GM11168 (cell line): ENCODE measurements at regions not wholly inside any gene's neighbourhood (a gene's known extent, or its start where the extent isn't known, plus 50 kb on each side); places are given as distances from the start of the nearest gene placed in this dataset.

Source experiments
- in situ Hi-C: fragments of 300-500 bp; cut with MboI; formaldehyde crosslinking; loops from one replicate; pipeline ENCODE4 v1.12.0; 2022; ENCODE audit warnings: low sequenced_read_pairs; ENCODE audit not compliant: unreplicated experiment

GRCh38 chr3:182240474-182240873, 528.7 kb downstream of the SOX2 start:
- in situ Hi-C loops: no loop called here

- in situ Hi-C loops: no loop called here
Measured at GRCh38 chr3:182241196-182241765, 529.6 kb downstream of the SOX2 start.

GRCh38 chr3:182241766-182242488, 530.2 kb downstream of the SOX2 start:
- in situ Hi-C loops: no loop called here

- in situ Hi-C loops: no loop called here
Measured at GRCh38 chr3:182242489-182242942, 530.8 kb downstream of the SOX2 start.

- in situ Hi-C loops: no loop called here
Measured at GRCh38 chr3:182243625-182244024, 531.9 kb downstream of the SOX2 start.

- in situ Hi-C loops: no loop called here
Measured at GRCh38 chr3:182244222-182244971, 532.7 kb downstream of the SOX2 start.

GRCh38 chr3:182245059-182245458, 533.3 kb downstream of the SOX2 start:
- in situ Hi-C loops: no loop called here

- in situ Hi-C loops: no loop called here
Measured at GRCh38 chr3:182246870-182247269, 535.1 kb downstream of the SOX2 start.

GRCh38 chr3:182248349-182248880, 536.7 kb downstream of the SOX2 start:
- in situ Hi-C loops: no loop called here

GRCh38 chr3:182252802-182253201, 540.5 kb upstream of the ATP11B start:
- in situ Hi-C loops: loop anchor here (25.0 kb wide), 1 partner anchor 541 kb away; the partner anchor contains the start of gene SOX2

GRCh38 chr3:182255158-182255557, 538.1 kb upstream of the ATP11B start:
- in situ Hi-C loops: loop anchor here (25.0 kb wide), 1 partner anchor 543 kb away; the partner anchor contains the start of gene SOX2

GRCh38 chr3:182257361-182257760, 535.9 kb upstream of the ATP11B start:
- in situ Hi-C loops: loop anchor here (25.0 kb wide), 1 partner anchor 545 kb away; the partner anchor contains the start of gene SOX2

GRCh38 chr3:182258538-182259177, 534.6 kb upstream of the ATP11B start:
- in situ Hi-C loops: loop anchor here (25.0 kb wide), 1 partner anchor 546 kb away; the partner anchor contains the start of gene SOX2

- in situ Hi-C loops: loop anchor here (25.0 kb wide), 1 partner anchor 547 kb away; the partner anchor contains the start of gene SOX2
Measured at GRCh38 chr3:182259579-182259978, 533.7 kb upstream of the ATP11B start.

- in situ Hi-C loops: loop anchor here (25.0 kb wide), 1 partner anchor 549 kb away; the partner anchor contains the start of gene SOX2
Measured at GRCh38 chr3:182261041-182261440, 532.3 kb upstream of the ATP11B start.

- in situ Hi-C loops: loop anchor here (25.0 kb wide), 1 partner anchor 556 kb away; the partner anchor contains the start of gene SOX2
Measured at GRCh38 chr3:182268711-182269110, 524.6 kb upstream of the ATP11B start.

GRCh38 chr3:182276512-182276911, 516.8 kb upstream of the ATP11B start:
- in situ Hi-C loops: no loop called here

GRCh38 chr3:182284793-182285192, 508.5 kb upstream of the ATP11B start:
- in situ Hi-C loops: no loop called here

- in situ Hi-C loops: no loop called here
Measured at GRCh38 chr3:182292591-182292990, 500.7 kb upstream of the ATP11B start.

- in situ Hi-C loops: no loop called here
Measured at GRCh38 chr3:182294256-182294655, 499.0 kb upstream of the ATP11B start.
